Stromal cell of bone marrow (primary cell): ENCODE measurements at regions not wholly inside any gene's neighbourhood (a gene's known extent, or its start where the extent isn't known, plus 50 kb on each side); places are given as distances from the start of the nearest gene placed in this dataset.
"Not testable (repeated sequence)": the region's sequence is repeated elsewhere in the genome, so short reads cannot be mapped to it uniquely, and the experiment has no call there.

Experiments
- DNase-seq: peaks from one replicate; pipeline ENCODE4 v3.0.0-alpha.2; 2012; ENCODE audit warnings: low read depth

GRCh38 chr14:28946267-28946666, 179.7 kb downstream of the FOXG1 start:
- DNase-seq, result no peak

- DNase-seq, result no peak
Measured at GRCh38 chr14:28949503-28949902, 182.9 kb downstream of the FOXG1 start.

- no peak for DNase-seq
Measured at GRCh38 chr14:28952161-28952560, 185.6 kb downstream of the FOXG1 start.

GRCh38 chr14:28952666-28953065, 186.1 kb downstream of the FOXG1 start:
- no peak for DNase-seq

GRCh38 chr14:28953973-28954372, 187.4 kb downstream of the FOXG1 start:
- DNase-seq, result no peak

GRCh38 chr14:28966416-28967233, 200.0 kb downstream of the FOXG1 start:
- DNase-seq, result no peak

- DNase-seq, result no peak
Measured at GRCh38 chr14:28975084-28975483, 208.5 kb downstream of the FOXG1 start.

- DNase-seq, result no peak
Measured at GRCh38 chr14:28982228-28982627, 215.6 kb downstream of the FOXG1 start.

- no peak for DNase-seq
Measured at GRCh38 chr14:28983279-28983678, 216.7 kb downstream of the FOXG1 start.

GRCh38 chr14:28987516-28987915, 220.9 kb downstream of the FOXG1 start:
- DNase-seq, result no peak

GRCh38 chr14:28997196-28997595, 230.6 kb downstream of the FOXG1 start:
- DNase-seq, result not testable (repeated sequence)

GRCh38 chr14:28999656-29000055, 233.1 kb downstream of the FOXG1 start:
- DNase-seq, result no peak

- no peak for DNase-seq
Measured at GRCh38 chr14:29005647-29006046, 239.1 kb downstream of the FOXG1 start.

GRCh38 chr14:29007990-29008389, 241.4 kb downstream of the FOXG1 start:
- DNase-seq, result no peak

GRCh38 chr14:29016050-29016900, 249.7 kb downstream of the FOXG1 start:
- peak; percentile 7 for DNase-seq

- DNase-seq, result not testable (repeated sequence)
Measured at GRCh38 chr14:29023505-29023904, 256.9 kb downstream of the FOXG1 start.

- not testable (repeated sequence) for DNase-seq
Measured at GRCh38 chr14:29027441-29027840, 260.9 kb downstream of the FOXG1 start.

GRCh38 chr14:29027941-29028705, 261.5 kb downstream of the FOXG1 start:
- not testable (repeated sequence) for DNase-seq

- DNase-seq, result no peak
Measured at GRCh38 chr14:29028973-29029582, 262.5 kb downstream of the FOXG1 start.

GRCh38 chr14:29030121-29030520, 263.5 kb downstream of the FOXG1 start:
- DNase-seq, result no peak

- DNase-seq, result no peak
Measured at GRCh38 chr14:29030970-29031369, 264.4 kb downstream of the FOXG1 start.

GRCh38 chr14:29035134-29035533, 268.5 kb downstream of the FOXG1 start:
- DNase-seq, result peak; percentile 4
